Adrenal gland (tissue), 9 donors: ENCODE measurements at regions not wholly inside any gene's neighbourhood (a gene's known extent, or its start where the extent isn't known, plus 50 kb on each side); places are given as distances from the start of the nearest gene placed in this dataset.

Experiments
- DNase-seq, 7 donors: peaks; one replicate each; pipeline ENCODE4 v3.0.0-alpha.2; 2019 to 2020
- H3K27ac ChIP-seq, 5 donors: fragments of 200-600 bp; sonication (generic) in 4 of 5; 1 replicate in 3 of 5; 2 replicates in 2 of 5; pipeline versions ENCODE4 v1.5.1 to v1.8.0; 2016 to 2020; ENCODE audit warnings: mild to moderate bottlenecking in 1 of 5
- H3K27me3 ChIP-seq: fragments of 200-600 bp; 2 replicates; pipeline ENCODE4 v1.8.0; 2021
- H3K36me3 ChIP-seq, 2 donors: fragments of 200-600 bp; replicated peaks in 1 of 2; 1 replicate in 1 of 2; 2 replicates in 1 of 2; pipeline versions ENCODE4 v1.5.1 to v1.8.0; 2018 to 2022
- H3K4me1 ChIP-seq, 2 donors: fragments of 200-600 bp; replicated peaks in 1 of 2; 1 replicate in 1 of 2; 2 replicates in 1 of 2; pipeline versions ENCODE4 v1.5.1 to v1.8.0; 2018 to 2021
- H3K4me3 ChIP-seq, 4 donors: fragments of 200-600 bp; sonication (generic) in 3 of 4; one replicate each; pipeline ENCODE4 v1.5.1; 2016 to 2018
- H3K9me3 ChIP-seq, 3 donors: fragments of 200-600 bp; sonication (generic) in 1 of 3; replicated peaks in 1 of 3; 1 replicate in 2 of 3; 2 replicates in 1 of 3; pipeline versions ENCODE4 v1.5.1 to v1.8.0; 2016 to 2021
- POLR2A ChIP-seq, 2 donors: fragments of 450-650 bp; IDR thresholded peaks; one replicate each; pipeline ENCODE4 v1.6.1; 2017; ENCODE audit warnings: antibody characterized with exemption in 2 of 2, mild to moderate bottlenecking in 2 of 2, moderate library complexity in 1 of 2
- WGBS, 4 donors: extraction: QIAGEN DNeasy Blood & Tissue Kit in 2 of 4; methylation state at CpG; one replicate each; pipeline versions ENCODE4 v1.1.5 to v1.1.7; 2013 to 2017; 5-methylcytosine and 5-hydroxymethylcytosine counted together
- intact Hi-C, 2 donors: fragments of 100-400 bp; cut with DNase I; formaldehyde crosslinking; loops; one replicate each; pipeline versions ENCODE4 v1.14.1 to v1.15.0; 2022 to 2023
- TF ChIP-seq, protein P1 (sequence below), 6 experiments: fragments of 450-650 bp in 4 of 6; fragments of 200-600 bp in 2 of 6; sonication (generic) in 1 of 6; IDR thresholded peaks; 1 replicate in 5 of 6; 2 replicates in 1 of 6; pipeline versions ENCODE4 v1.5.1 to v1.8.0; 2016 to 2021; ENCODE audit warnings: antibody characterized with exemption in 6 of 6, mild to moderate bottlenecking in 2 of 6, moderate library complexity in 1 of 6
- donor health status: healthy with polysubstance abuse.
- donor health status: Bipolar disorder and iron deficiency.
- donor health status: DM: yes; HTN: yes; CAD: no.
- donor health status: DM: no; HTN: no; CAD: no.
- donor health status: DM: no; HTN: no; CAD: no.

DNA sequence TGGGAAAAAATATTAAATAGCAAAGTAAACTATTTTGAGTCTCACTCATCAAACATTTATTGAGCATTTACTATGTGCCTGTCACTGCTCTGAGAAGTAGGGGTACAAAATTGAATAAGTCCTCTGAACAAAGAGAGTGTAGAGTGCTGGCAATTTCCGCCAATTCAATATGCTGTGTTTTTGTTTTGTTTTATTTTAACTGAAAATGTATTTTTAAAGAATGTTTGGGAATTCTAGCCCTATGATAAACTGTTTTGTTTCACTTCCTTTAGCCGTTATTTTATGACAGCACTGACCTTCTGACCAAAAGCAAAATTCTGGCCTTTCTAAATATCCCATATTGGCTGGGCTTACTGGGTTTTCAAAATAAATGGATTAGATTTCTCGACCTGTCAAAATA, 64.7 kb upstream of the LMO2 start:
- DNase-seq: no peak
- no peaks in the 10 kb centered on the region for H3K9me3 ChIP-seq
- H3K27me3 ChIP-seq: no peaks in the 10 kb centered on the region
- no peaks in the 10 kb centered on the region for H3K4me1 ChIP-seq
- H3K36me3 ChIP-seq: no peaks in the 10 kb centered on the region
- TF ChIP-seq, protein P1, sequence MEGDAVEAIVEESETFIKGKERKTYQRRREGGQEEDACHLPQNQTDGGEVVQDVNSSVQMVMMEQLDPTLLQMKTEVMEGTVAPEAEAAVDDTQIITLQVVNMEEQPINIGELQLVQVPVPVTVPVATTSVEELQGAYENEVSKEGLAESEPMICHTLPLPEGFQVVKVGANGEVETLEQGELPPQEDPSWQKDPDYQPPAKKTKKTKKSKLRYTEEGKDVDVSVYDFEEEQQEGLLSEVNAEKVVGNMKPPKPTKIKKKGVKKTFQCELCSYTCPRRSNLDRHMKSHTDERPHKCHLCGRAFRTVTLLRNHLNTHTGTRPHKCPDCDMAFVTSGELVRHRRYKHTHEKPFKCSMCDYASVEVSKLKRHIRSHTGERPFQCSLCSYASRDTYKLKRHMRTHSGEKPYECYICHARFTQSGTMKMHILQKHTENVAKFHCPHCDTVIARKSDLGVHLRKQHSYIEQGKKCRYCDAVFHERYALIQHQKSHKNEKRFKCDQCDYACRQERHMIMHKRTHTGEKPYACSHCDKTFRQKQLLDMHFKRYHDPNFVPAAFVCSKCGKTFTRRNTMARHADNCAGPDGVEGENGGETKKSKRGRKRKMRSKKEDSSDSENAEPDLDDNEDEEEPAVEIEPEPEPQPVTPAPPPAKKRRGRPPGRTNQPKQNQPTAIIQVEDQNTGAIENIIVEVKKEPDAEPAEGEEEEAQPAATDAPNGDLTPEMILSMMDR (IDR thresholded peaks at IDR 0.05): no peak
- no peak for TF ChIP-seq POLR2A (IDR thresholded peaks at IDR 0.05)
- 58 to 62% (median 61%) methylated on average over 3 of the region's 3 CpGs for WGBS, 4 donors
- H3K27ac ChIP-seq: no peak overlapping the region
- intact Hi-C loops: no loop called here
- H3K4me3 ChIP-seq: no peak overlapping the region

DNA sequence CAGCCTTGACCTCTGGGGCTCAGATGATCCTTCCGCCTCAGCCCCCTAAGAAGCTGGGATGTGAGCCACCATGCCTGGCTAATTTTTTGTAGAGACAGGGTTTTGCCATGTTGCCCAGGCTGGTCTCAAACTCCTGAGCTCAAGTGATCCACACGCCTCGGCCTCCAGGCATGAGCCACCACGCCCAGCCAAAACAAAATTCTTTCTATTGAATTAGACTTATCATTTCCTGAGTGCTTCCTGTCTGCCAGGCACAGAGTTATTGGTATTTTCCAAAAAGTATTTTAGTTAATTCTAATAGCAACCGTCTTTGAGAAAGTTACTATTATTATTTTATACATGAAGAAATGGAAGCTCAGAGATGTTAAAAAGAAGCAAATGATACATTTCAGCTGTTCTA, 61.4 kb upstream of the LMO2 start:
- Histone ChIP-seq H3K36me3 (no peaks in the 10 kb centered on the region), H3K27ac (no peak overlapping the region), H3K4me3 (no peak overlapping the region), H3K27me3 (no peaks in the 10 kb centered on the region), H3K9me3 (no peaks in the 10 kb centered on the region), H3K4me1 (no peaks in the 10 kb centered on the region)
- TF ChIP-seq, protein P1 (IDR thresholded peaks at IDR 0.05): no peak
- no peak for TF ChIP-seq POLR2A (IDR thresholded peaks at IDR 0.05)
- WGBS, 4 donors: 64 to 90% (median 74%) methylated on average over 4 to 5 of the region's 5 CpGs
- intact Hi-C loops: no loop called here
- no peak for DNase-seq

GRCh38 chr11:33952805-33953204, 60.9 kb upstream of the LMO2 start:
- Histone ChIP-seq H3K4me3 (no peak overlapping the region), H3K36me3 (no peaks in the 10 kb centered on the region), H3K4me1 (no peaks in the 10 kb centered on the region), H3K9me3 (no peaks in the 10 kb centered on the region), H3K27me3 (no peaks in the 10 kb centered on the region), H3K27ac (no peak overlapping the region)
- intact Hi-C loops: no loop called here
- WGBS, 4 donors: 75 to 82% (median 78%) methylated on average over 5 of the region's 5 CpGs
- TF ChIP-seq, protein P1 (IDR thresholded peaks at IDR 0.05): no peak
- no peak for TF ChIP-seq POLR2A (IDR thresholded peaks at IDR 0.05)
- no peak for DNase-seq

GRCh38 chr11:33949252-33949913, 57.5 kb upstream of the LMO2 start:
- H3K4me1 ChIP-seq: no peaks in the 10 kb centered on the region
- TF ChIP-seq POLR2A (IDR thresholded peaks at IDR 0.05): no peak
- TF ChIP-seq, protein P1 (IDR thresholded peaks at IDR 0.05): no peak
- intact Hi-C loops: no loop called here
- no peaks in the 10 kb centered on the region for H3K27me3 ChIP-seq
- no peak overlapping the region for H3K27ac ChIP-seq
- no peaks in the 10 kb centered on the region for H3K9me3 ChIP-seq
- DNase-seq: no peak
- H3K36me3 ChIP-seq: no peaks in the 10 kb centered on the region
- no peak overlapping the region for H3K4me3 ChIP-seq
- 91 to 95% (median 94%) methylated on average over 8 of the region's 8 CpGs for WGBS, 4 donors
